ENCODE measurements at regions not wholly inside any gene's neighbourhood (a gene's known extent, or its start where the extent isn't known, plus 50 kb on each side); places are given as distances from the start of the nearest gene placed in this dataset.

DNA sequence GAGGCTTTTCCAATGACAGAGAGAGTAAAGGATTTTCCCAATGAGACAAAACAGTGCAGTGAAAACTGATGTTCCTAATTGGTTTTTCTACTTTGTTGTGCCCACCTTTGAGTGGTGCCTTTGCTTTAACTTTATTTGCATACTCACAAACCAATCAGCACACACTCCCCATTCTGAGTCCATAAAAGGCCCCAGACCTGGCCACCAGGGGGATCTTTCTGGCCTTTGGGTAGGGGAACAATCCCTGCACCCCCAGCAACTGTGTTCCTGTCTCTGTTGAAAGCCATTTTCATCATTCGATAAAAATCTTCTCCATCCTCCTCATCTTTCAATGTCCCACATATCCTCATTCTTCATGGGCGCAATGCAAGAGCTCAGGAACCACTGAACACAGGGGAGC is 252.8 kb downstream of the B3GLCT start:
- ChIA-PET CTCF (interaction anchor here (0.6 kb wide), 1 partner anchor 584 kb away, joined by 3 read pairs; no protein-coding TSS in a partner anchor), POLR2A (ENCODE audit: low non-redundant PET) (no interaction called here)
- H3K27ac ChIP-seq: no peak overlapping the region
- no peak for DNase-seq (ENCODE audit: low spot score)
- TF ChIP-seq, protein P1, sequence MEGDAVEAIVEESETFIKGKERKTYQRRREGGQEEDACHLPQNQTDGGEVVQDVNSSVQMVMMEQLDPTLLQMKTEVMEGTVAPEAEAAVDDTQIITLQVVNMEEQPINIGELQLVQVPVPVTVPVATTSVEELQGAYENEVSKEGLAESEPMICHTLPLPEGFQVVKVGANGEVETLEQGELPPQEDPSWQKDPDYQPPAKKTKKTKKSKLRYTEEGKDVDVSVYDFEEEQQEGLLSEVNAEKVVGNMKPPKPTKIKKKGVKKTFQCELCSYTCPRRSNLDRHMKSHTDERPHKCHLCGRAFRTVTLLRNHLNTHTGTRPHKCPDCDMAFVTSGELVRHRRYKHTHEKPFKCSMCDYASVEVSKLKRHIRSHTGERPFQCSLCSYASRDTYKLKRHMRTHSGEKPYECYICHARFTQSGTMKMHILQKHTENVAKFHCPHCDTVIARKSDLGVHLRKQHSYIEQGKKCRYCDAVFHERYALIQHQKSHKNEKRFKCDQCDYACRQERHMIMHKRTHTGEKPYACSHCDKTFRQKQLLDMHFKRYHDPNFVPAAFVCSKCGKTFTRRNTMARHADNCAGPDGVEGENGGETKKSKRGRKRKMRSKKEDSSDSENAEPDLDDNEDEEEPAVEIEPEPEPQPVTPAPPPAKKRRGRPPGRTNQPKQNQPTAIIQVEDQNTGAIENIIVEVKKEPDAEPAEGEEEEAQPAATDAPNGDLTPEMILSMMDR (conservative IDR thresholded peaks at IDR 0.05; ENCODE audit: low read depth): no peak

- DNase-seq (ENCODE audit: low spot score): no peak
- ChIA-PET POLR2A (ENCODE audit: low non-redundant PET) (no interaction called here), CTCF (no interaction called here)
- H3K27ac ChIP-seq: no peak overlapping the region
- TF ChIP-seq, protein P1 (conservative IDR thresholded peaks at IDR 0.05; ENCODE audit: low read depth): no peak
Observed at GRCh38 chr13:31455581-31455980, 255.8 kb downstream of the B3GLCT start.

DNA sequence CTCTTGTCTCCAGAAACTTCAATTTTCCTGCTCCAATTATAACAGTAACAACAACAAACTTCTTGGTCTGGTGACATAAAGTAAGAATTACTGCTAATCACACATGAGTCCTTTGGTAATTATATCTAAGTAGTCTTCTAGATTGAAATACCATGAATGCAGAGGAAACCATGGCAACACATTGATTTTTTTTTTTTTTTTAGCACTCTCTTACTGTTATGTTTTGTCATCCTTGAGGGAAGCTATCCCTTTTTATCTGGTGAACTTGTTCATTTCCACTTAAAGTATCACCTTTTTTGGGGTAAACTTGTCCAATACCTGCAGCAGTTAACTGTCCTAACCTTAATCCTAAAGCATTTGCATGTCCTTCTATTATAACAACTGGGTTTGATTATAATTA is 256.3 kb downstream of the B3GLCT start:
- ChIA-PET POLR2A (ENCODE audit: low non-redundant PET) (no interaction called here), CTCF (interaction anchor here (0.7 kb wide), 1 partner anchor 52 kb away, joined by 4 read pairs; no protein-coding TSS in a partner anchor)
- TF ChIP-seq, protein P1 (conservative IDR thresholded peaks at IDR 0.05; ENCODE audit: low read depth): no peak
- H3K27ac ChIP-seq: no peak overlapping the region
- DNase-seq (ENCODE audit: low spot score): no peak

- TF ChIP-seq, protein P1 (conservative IDR thresholded peaks at IDR 0.05; ENCODE audit: low read depth): no peak
- no peak overlapping the region for H3K27ac ChIP-seq
- ChIA-PET CTCF (no interaction called here), POLR2A (ENCODE audit: low non-redundant PET) (no interaction called here)
- DNase-seq (ENCODE audit: low spot score): no peak
Observed at GRCh38 chr13:31460061-31460460, 260.3 kb downstream of the B3GLCT start.

DNA sequence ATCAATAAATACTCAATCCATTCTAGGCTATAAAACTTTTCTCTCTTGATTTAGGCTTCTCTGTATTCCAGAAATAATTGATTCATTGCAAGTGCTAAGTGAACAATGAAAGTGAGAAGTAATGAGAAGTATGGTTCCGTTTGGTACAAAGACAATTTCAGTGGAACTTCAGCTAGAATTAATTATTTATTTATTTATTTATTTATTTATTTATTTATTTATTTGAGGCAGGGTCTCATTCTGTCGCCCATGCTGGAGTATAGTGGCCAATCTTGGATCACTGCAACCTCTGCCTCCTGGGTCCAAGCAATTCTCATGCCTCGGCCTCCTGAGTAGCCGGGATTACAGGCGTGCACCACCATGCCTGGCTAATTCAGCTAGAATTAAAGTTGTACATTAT is 262.1 kb downstream of the B3GLCT start:
- TF ChIP-seq, protein P1 (conservative IDR thresholded peaks at IDR 0.05; ENCODE audit: low read depth): no peak
- no peak for DNase-seq (ENCODE audit: low spot score)
- ChIA-PET CTCF (no interaction called here), POLR2A (ENCODE audit: low non-redundant PET) (no interaction called here)
- H3K27ac ChIP-seq: no peak overlapping the region

DNA sequence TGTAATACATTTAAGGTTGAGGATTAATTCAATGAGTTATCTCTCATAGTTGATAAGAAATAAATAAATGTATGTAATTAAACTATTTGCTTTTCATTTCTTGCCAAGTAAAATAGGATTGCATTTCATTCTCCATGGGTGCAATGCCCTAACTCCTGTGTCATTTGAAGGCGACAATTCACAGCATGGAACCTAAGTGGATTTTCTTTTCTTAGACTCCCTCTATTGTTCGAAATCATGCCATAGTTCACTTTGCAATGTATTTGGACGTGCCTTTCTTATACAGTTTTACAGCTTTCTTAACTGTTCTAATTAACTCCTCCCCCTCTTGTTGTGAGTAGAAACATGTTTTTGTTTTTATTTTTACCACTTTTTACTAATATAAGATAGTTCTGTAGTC is 263.0 kb downstream of the B3GLCT start:
- DNase-seq (ENCODE audit: low spot score): no peak
- H3K27ac ChIP-seq: no peak overlapping the region
- POLR2A ChIA-PET (ENCODE audit: low non-redundant PET): no interaction called here
- CTCF ChIA-PET: no interaction called here
- TF ChIP-seq, protein P1 (conservative IDR thresholded peaks at IDR 0.05; ENCODE audit: low read depth): no peak

Measured in RWPE1 (cell line).